CD14-positive monocyte (primary cell): ENCODE measurements at regions not wholly inside any gene's neighbourhood (a gene's known extent, or its start where the extent isn't known, plus 50 kb on each side); places are given as distances from the start of the nearest gene placed in this dataset.

ENCODE experiments used
- DNase-seq, 3 donors: peaks; one replicate each; pipeline ENCODE4 v3.0.0-alpha.2; 2011 to 2022
- H2AFZ ChIP-seq: 2 replicates; pipeline ENCODE4 v1.6.0; 2012; ENCODE audit warnings: mild to moderate bottlenecking, low read depth, low read length, inconsistent platforms; ENCODE audit not compliant: insufficient read depth, poor library complexity, severe bottlenecking
- H3K27ac ChIP-seq, 2 donors: 1 replicate in 1 of 2; 2 replicates in 1 of 2; pipeline ENCODE4 v1.5.1; 2012 to 2013; ENCODE audit warnings: low read length in 2 of 2, control low read depth in 1 of 2, inconsistent platforms in 1 of 2, low read depth in 1 of 2, mild to moderate bottlenecking in 1 of 2
- H3K27me3 ChIP-seq, 2 donors: one replicate each; pipeline versions ENCODE4 v1.6.0 to v1.6.1; 2011 to 2013; ENCODE audit warnings: low read length in 2 of 2; ENCODE audit not compliant: control insufficient read depth in 2 of 2, insufficient read depth in 2 of 2
- H3K36me3 ChIP-seq, 2 donors: replicated peaks in 1 of 2; 1 replicate in 1 of 2; 2 replicates in 1 of 2; pipeline versions ENCODE4 v1.5.1 to v1.6.1; 2012 to 2013; ENCODE audit warnings: low read length in 2 of 2, control low read depth in 1 of 2, inconsistent platforms in 1 of 2, mild to moderate bottlenecking in 1 of 2; ENCODE audit not compliant: insufficient read depth in 2 of 2, control insufficient read depth in 1 of 2
- H3K4me1 ChIP-seq, 2 donors: 1 replicate in 1 of 2; 2 replicates in 1 of 2; pipeline versions ENCODE4 v1.5.1 to v1.6.1; 2012 to 2013; ENCODE audit warnings: low read length in 2 of 2, control low read depth in 1 of 2, inconsistent platforms in 1 of 2, mild to moderate bottlenecking in 1 of 2, moderate library complexity in 1 of 2; ENCODE audit not compliant: insufficient read depth in 2 of 2, control insufficient read depth in 1 of 2
- H3K4me2 ChIP-seq: replicated peaks from 2 replicates; pipeline ENCODE3; 2012; ENCODE audit warnings: low read length, moderate library complexity, mild to moderate bottlenecking; ENCODE audit not compliant: poor library complexity, severe bottlenecking; ENCODE audit errors: extremely low read depth
- H3K4me3 ChIP-seq, 3 experiments: fragments of 200-600 bp in 1 of 3; sonication (generic) in 1 of 3; replicated peaks in 1 of 3; 1 replicate in 2 of 3; 2 replicates in 1 of 3; pipeline ENCODE4 v1.5.1; 2011 to 2013; ENCODE audit warnings: low read length in 3 of 3, mild to moderate bottlenecking in 3 of 3, control low read depth in 2 of 3, low read depth in 2 of 3, inconsistent platforms in 1 of 3, moderate library complexity in 1 of 3
- H3K79me2 ChIP-seq: 2 replicates; pipeline ENCODE4 v1.6.0; 2012; ENCODE audit warnings: mild to moderate bottlenecking, control low read depth, inconsistent platforms, low read length, moderate library complexity; ENCODE audit not compliant: insufficient read depth
- H3K9ac ChIP-seq: 2 replicates; pipeline ENCODE4 v1.6.0; 2017; ENCODE audit warnings: low read length, mild to moderate bottlenecking; ENCODE audit not compliant: insufficient read depth, poor library complexity, severe bottlenecking
- H3K9me3 ChIP-seq, 2 donors: replicated peaks in 1 of 2; 1 replicate in 1 of 2; 2 replicates in 1 of 2; pipeline versions ENCODE4 v1.5.1 to v1.6.1; 2012 to 2013; ENCODE audit warnings: low read length in 2 of 2, control low read depth in 1 of 2; ENCODE audit not compliant: control insufficient read depth in 1 of 2, insufficient read depth in 1 of 2
- H4K20me1 ChIP-seq: 2 replicates; pipeline ENCODE4 v1.6.0; 2012; ENCODE audit warnings: mild to moderate bottlenecking, low read length, control low read depth, moderate library complexity; ENCODE audit not compliant: insufficient read depth
- H3K27ac Mint-ChIP-seq, 7 donors: one replicate each; pipeline ENCODE4 v1.8.0; 2020; ENCODE audit warnings: mild to moderate bottlenecking in 7 of 7, mixed read lengths in 7 of 7, moderate library complexity in 6 of 7, inconsistent platforms in 2 of 7
- H3K27me3 Mint-ChIP-seq, 3 donors: one replicate each; pipeline ENCODE4 v1.8.0; 2021 to 2022; ENCODE audit warnings: low read depth in 3 of 3, mild to moderate bottlenecking in 3 of 3, mixed read lengths in 3 of 3, moderate library complexity in 3 of 3, inconsistent platforms in 1 of 3
- H3K36me3 Mint-ChIP-seq, 2 donors: one replicate each; pipeline ENCODE4 v1.8.0; 2020; ENCODE audit warnings: mixed read lengths in 2 of 2, inconsistent platforms in 1 of 2, mild to moderate bottlenecking in 1 of 2
- H3K4me1 Mint-ChIP-seq: one replicate; pipeline ENCODE4 v1.8.0; 2020; ENCODE audit warnings: mild to moderate bottlenecking, mixed read lengths
- H3K4me3 Mint-ChIP-seq, 2 donors: one replicate each; pipeline ENCODE4 v1.8.0; 2020; ENCODE audit warnings: mild to moderate bottlenecking in 2 of 2, mixed read lengths in 2 of 2, moderate library complexity in 1 of 2
- H3K9me3 Mint-ChIP-seq, 7 donors: one replicate each; pipeline ENCODE4 v1.8.0; 2020 to 2022; ENCODE audit warnings: mixed read lengths in 7 of 7, mild to moderate bottlenecking in 6 of 7, moderate library complexity in 6 of 7, inconsistent platforms in 2 of 7
- CTCF ChIP-seq: fragments of 200-600 bp; IDR thresholded peaks from one replicate; pipeline ENCODE4 v1.8.0; 2022; ENCODE audit warnings: antibody characterized with exemption, mild to moderate bottlenecking
- WGBS: methylation state at CpG from one replicate; pipeline ENCODE4 v1.1.5; 2013; ENCODE audit warnings: missing lambda C conversion rate; ENCODE audit not compliant: insufficient coverage; 5-methylcytosine and 5-hydroxymethylcytosine counted together
- intact Hi-C, 2 donors: fragments of 100-400 bp; cut with micrococcal nuclease; formaldehyde crosslinking; loops; one replicate each; pipeline versions ENCODE4 v1.15.0 to v1.15.1; 2023

GRCh38 chr1:38329644-38330043 is 283.1 kb upstream of the POU3F1 start:
- peaks cover 4% of the 10 kb centered on the region in 2 donors for H3K4me1 ChIP-seq
- H3K9me3 Mint-ChIP-seq: peaks cover 0 to 4% (median 0%) of the 10 kb centered on the region in 7 donors
- intact Hi-C loops: no loop called here
- H3K4me3 ChIP-seq: no peak overlapping the region
- no peak overlapping the region for H3K9ac ChIP-seq
- 67% methylated on average over 1 of the region's 2 CpGs for WGBS
- TF ChIP-seq CTCF: no peak
- H4K20me1 ChIP-seq: no peaks in the 10 kb centered on the region
- H3K4me3 Mint-ChIP-seq: no peak overlapping the region
- H3K4me1 Mint-ChIP-seq: peaks cover 5% of the 10 kb centered on the region
- DNase-seq: no peak
- no peaks in the 10 kb centered on the region for H3K79me2 ChIP-seq
- H3K27ac ChIP-seq: no peak overlapping the region
- H2AFZ ChIP-seq: no peak overlapping the region
- H3K27me3 ChIP-seq: peaks cover 0 to 4% of the 10 kb centered on the region in 2 donors
- H3K27me3 Mint-ChIP-seq: peaks cover 5 to 8% (median 7%) of the 10 kb centered on the region in 3 donors
- no peak overlapping the region for H3K27ac Mint-ChIP-seq
- H3K36me3 Mint-ChIP-seq: no peaks in the 10 kb centered on the region
- H3K36me3 ChIP-seq: no peaks in the 10 kb centered on the region
- H3K9me3 ChIP-seq: no peaks in the 10 kb centered on the region
- no peak overlapping the region for H3K4me2 ChIP-seq

DNA sequence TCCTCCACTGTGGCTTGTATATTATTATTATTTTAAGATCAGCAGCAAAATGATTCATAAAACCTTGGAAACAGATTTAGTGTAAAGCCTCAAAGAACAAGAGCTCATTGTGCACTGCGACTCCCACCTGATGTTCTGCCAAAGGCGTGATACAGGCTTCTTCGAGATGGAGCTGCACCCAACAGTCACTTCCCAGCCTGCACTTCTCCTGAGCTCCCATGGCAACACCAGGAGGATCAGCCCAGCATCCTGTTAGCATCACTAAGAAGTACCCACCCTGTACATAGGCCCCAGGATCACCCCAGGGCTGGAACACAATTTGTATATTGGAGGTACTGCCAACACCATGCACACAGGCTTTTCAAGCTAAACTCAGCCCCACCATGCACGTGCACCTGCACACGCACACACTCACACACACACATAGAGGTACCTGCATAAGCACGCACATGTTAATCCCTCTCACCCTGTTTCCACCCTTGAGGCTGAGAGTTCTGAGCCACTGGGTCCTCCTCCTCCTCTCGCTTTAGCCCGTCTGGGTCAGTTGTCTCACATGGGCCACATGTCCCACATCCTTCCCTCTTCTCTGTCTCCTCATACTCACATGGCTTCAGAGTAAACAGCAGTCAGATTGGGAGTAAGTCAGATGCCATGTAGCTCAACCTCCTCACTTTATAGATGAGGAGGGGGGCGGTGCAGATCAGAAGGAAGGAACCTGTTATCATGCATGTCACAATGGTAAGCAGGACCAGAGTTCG is 281.9 kb upstream of the POU3F1 start:
- DNase-seq: no peak
- H3K4me3 Mint-ChIP-seq: no peak overlapping the region
- H3K9ac ChIP-seq: no peak overlapping the region
- no peaks in the 10 kb centered on the region for H3K4me1 ChIP-seq
- peak overlapping the region in 1 of 7 donors; percentile 6 for H3K27ac Mint-ChIP-seq
- H3K27me3 ChIP-seq: peaks cover 0 to 4% of the 10 kb centered on the region in 2 donors
- intact Hi-C loops: no loop called here
- no peaks in the 10 kb centered on the region for H3K36me3 ChIP-seq
- peaks cover 5 to 11% (median 7%) of the 10 kb centered on the region in 3 donors for H3K27me3 Mint-ChIP-seq
- no peak overlapping the region for H2AFZ ChIP-seq
- no peaks in the 10 kb centered on the region for H3K79me2 ChIP-seq
- 78% methylated on average over 7 of the region's 10 CpGs for WGBS
- no peak overlapping the region for H3K27ac ChIP-seq
- peaks cover 0 to 4% (median 0%) of the 10 kb centered on the region in 7 donors for H3K9me3 Mint-ChIP-seq
- no peak overlapping the region for H3K4me3 ChIP-seq
- H4K20me1 ChIP-seq: no peaks in the 10 kb centered on the region
- no peak overlapping the region for H3K4me2 ChIP-seq
- no peaks in the 10 kb centered on the region for H3K36me3 Mint-ChIP-seq
- H3K9me3 ChIP-seq: no peaks in the 10 kb centered on the region
- TF ChIP-seq CTCF: no peak
- no peaks in the 10 kb centered on the region for H3K4me1 Mint-ChIP-seq
